ENCODE measurements at regions not wholly inside any gene's neighbourhood (a gene's known extent, or its start where the extent isn't known, plus 50 kb on each side); places are given as distances from the start of the nearest gene placed in this dataset.

GRCh38 chr20:7714549-7714948 is 225.7 kb downstream of the HAO1 start:
- TF ChIP-seq, protein P1, sequence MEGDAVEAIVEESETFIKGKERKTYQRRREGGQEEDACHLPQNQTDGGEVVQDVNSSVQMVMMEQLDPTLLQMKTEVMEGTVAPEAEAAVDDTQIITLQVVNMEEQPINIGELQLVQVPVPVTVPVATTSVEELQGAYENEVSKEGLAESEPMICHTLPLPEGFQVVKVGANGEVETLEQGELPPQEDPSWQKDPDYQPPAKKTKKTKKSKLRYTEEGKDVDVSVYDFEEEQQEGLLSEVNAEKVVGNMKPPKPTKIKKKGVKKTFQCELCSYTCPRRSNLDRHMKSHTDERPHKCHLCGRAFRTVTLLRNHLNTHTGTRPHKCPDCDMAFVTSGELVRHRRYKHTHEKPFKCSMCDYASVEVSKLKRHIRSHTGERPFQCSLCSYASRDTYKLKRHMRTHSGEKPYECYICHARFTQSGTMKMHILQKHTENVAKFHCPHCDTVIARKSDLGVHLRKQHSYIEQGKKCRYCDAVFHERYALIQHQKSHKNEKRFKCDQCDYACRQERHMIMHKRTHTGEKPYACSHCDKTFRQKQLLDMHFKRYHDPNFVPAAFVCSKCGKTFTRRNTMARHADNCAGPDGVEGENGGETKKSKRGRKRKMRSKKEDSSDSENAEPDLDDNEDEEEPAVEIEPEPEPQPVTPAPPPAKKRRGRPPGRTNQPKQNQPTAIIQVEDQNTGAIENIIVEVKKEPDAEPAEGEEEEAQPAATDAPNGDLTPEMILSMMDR (conservative IDR thresholded peaks at IDR 0.05; ENCODE audit: low read depth, low read length): no peak
- DNase-seq (ENCODE audit: low read depth): no peak
- H3K4me3 ChIP-seq (ENCODE audit: low read length): no peak overlapping the region

- H3K4me3 ChIP-seq (ENCODE audit: low read length): no peak overlapping the region
- no peak for DNase-seq (ENCODE audit: low read depth)
- TF ChIP-seq, protein P1 (conservative IDR thresholded peaks at IDR 0.05; ENCODE audit: low read depth, low read length): no peak
Observed at GRCh38 chr20:7716286-7716972, 223.8 kb downstream of the HAO1 start.

DNA sequence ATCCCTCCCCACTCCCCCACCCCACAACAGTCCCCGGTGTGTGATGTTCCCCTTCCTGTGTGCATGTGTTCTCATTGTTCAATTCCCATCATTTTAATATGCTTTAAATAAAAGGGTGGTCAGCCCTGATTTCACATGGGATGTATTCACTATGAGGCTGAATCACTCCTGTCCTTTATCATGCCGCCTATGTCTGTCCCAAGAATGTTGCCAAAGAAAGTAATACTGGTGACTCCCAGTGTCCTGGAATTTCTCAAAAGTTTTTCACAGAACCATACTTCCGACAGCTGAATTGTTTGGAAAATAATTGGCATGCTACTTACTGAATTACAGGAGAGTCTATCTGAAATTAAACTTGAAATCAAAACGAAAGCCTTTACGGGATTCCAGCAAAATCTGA is 217.7 kb downstream of the HAO1 start:
- H3K4me3 ChIP-seq (ENCODE audit: low read length): no peak overlapping the region

DNA sequence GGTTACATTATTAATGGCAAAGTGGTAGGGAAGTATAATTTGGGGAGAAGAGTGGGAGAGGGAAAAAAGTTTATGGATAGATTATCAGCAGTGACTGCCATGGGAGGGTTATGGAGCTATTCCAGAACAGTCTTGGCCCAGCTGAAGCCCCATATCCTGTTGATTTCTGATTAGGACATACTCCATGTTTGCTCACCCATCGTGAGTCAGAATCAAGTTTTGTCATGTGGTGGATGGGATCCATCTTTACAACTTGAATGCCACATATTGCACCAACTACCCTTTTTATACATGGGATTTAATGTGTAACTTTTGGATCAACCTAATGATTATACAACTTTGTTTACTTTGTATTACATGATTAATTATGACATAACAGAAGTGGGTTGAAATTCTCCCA is 217.0 kb downstream of the HAO1 start:
- DNase-seq (ENCODE audit: low read depth): no peak
- no peak overlapping the region for H3K4me3 ChIP-seq (ENCODE audit: low read length)
- TF ChIP-seq, protein P1 (conservative IDR thresholded peaks at IDR 0.05; ENCODE audit: low read depth, low read length): no peak

More for the DNA sequence above, 217.7 kb downstream of the HAO1 start:
- TF ChIP-seq, protein P1 (conservative IDR thresholded peaks at IDR 0.05; ENCODE audit: low read depth, low read length): no peak
- no peak for DNase-seq (ENCODE audit: low read depth)

DNA sequence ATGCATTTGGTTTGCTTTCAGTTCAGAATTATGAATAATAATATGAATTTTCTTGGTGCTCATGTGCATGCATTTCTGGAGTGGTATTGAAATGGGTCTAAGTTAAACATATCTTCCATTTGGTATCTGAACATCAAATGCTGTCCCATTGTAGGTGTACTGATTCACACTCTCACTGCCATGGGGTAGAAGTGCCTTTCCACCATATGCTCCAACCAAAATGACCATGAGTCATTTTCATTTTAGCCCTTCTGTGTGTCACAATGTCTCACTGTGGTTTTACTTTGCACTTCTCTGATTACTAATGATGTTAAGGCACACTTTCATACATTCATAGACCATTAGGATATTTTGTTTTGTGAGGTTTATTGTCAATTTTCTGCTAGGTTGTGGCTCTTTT is 211.9 kb downstream of the HAO1 start:
- TF ChIP-seq, protein P1 (conservative IDR thresholded peaks at IDR 0.05; ENCODE audit: low read depth, low read length): no peak
- DNase-seq (ENCODE audit: low read depth): no peak
- H3K4me3 ChIP-seq (ENCODE audit: low read length): no peak overlapping the region

- DNase-seq (ENCODE audit: low read depth): no peak
- TF ChIP-seq, protein P1 (conservative IDR thresholded peaks at IDR 0.05; ENCODE audit: low read depth, low read length): no peak
- no peak overlapping the region for H3K4me3 ChIP-seq (ENCODE audit: low read length)
Observed at GRCh38 chr20:7734216-7734615, 206.0 kb downstream of the HAO1 start.

GRCh38 chr20:7736336-7736735 is 203.9 kb downstream of the HAO1 start:
- DNase-seq (ENCODE audit: low read depth): no peak
- TF ChIP-seq, protein P1 (conservative IDR thresholded peaks at IDR 0.05; ENCODE audit: low read depth, low read length): no peak
- no peak overlapping the region for H3K4me3 ChIP-seq (ENCODE audit: low read length)

Measured in retinal pigment epithelial cell (primary cell).